Right lobe of liver (tissue), 4 donors: ENCODE measurements at regions not wholly inside any gene's neighbourhood (a gene's known extent, or its start where the extent isn't known, plus 50 kb on each side); places are given as distances from the start of the nearest gene placed in this dataset.

Source experiments
- POLR2A ChIP-seq: fragments of 450-650 bp; IDR thresholded peaks from one replicate; pipeline ENCODE4 v1.6.1; 2017; ENCODE audit warnings: antibody characterized with exemption, mild to moderate bottlenecking
- TF ChIP-seq, protein P1 (sequence below), 4 donors: fragments of 200-600 bp in 3 of 4; fragments of 450-650 bp in 1 of 4; IDR thresholded peaks; one replicate each; pipeline versions ENCODE4 v1.5.1 to v1.8.0; 2016 to 2022; ENCODE audit warnings: antibody characterized with exemption in 4 of 4, mild to moderate bottlenecking in 2 of 4
- donor health status: DM: no; HTN: no; CAD: no.
- donor health status: DM: no; HTN: no; CAD: no.
- donor health status: DM: no; HTN: yes; CAD: no.

DNA sequence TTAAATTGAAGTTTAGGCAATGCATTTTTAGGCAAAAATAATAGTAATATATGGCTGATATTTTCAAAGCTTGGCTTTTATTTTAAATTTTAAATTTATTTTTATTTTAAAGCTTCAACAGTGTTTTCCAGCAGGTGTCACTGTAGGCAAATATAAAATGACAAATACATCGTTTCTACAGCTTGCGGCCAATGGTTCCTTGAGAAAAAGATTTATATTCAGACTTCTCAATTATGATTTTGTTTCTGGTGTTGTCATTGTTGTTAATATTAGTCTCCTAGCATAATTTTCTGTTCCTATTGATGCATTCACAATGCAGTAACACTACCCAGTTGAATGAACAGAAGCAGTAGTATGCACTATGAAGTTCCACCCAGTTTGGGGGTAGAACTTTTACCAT lies 220.7 kb upstream of the DNAJC19 start:
- TF ChIP-seq, protein P1, sequence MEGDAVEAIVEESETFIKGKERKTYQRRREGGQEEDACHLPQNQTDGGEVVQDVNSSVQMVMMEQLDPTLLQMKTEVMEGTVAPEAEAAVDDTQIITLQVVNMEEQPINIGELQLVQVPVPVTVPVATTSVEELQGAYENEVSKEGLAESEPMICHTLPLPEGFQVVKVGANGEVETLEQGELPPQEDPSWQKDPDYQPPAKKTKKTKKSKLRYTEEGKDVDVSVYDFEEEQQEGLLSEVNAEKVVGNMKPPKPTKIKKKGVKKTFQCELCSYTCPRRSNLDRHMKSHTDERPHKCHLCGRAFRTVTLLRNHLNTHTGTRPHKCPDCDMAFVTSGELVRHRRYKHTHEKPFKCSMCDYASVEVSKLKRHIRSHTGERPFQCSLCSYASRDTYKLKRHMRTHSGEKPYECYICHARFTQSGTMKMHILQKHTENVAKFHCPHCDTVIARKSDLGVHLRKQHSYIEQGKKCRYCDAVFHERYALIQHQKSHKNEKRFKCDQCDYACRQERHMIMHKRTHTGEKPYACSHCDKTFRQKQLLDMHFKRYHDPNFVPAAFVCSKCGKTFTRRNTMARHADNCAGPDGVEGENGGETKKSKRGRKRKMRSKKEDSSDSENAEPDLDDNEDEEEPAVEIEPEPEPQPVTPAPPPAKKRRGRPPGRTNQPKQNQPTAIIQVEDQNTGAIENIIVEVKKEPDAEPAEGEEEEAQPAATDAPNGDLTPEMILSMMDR (IDR thresholded peaks at IDR 0.05): peak; percentile 38 to 54 (median 44)
- no peak for TF ChIP-seq POLR2A
